GM19238 (cell line): ENCODE measurements at regions not wholly inside any gene's neighbourhood (a gene's known extent, or its start where the extent isn't known, plus 50 kb on each side); places are given as distances from the start of the nearest gene placed in this dataset.

Source experiments
- DNase-seq: peaks from one replicate; pipeline ENCODE4 v3.0.0; 2011; ENCODE audit warnings: low spot score; ENCODE audit not compliant: insufficient read length

DNA sequence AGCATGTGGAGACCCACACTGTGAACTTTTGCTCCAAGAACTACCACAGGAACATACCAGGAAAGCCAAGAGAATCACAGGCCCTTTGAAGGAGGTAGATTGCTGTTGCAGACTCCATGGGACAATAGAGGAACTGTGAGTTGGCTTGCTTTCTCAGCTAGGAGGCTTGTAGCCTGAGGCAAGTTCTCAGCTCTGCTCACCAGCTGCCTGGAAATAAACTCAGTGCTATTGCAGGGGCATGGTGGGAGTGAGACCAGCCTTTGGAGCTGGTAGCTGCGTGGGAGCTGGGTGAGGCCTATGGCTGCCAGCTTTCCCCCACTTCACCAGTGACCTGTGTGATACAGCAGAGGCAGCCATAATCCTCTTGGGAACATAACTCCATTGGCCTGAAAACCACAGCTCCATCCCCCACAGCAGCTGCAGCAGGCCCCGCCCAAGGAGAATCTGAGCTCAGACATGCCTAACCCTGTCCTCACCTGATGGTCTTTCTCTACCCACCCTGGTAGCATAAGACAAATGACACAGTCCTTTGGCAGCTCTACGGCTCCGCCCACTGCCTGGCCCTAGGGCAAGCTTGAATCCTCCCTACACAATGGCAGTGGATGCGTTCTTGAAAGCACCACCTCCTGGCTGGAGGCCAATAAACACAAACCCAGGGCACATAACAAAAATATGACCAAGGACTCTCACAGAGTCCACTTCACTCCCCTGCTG, 389.5 kb downstream of the KIF4B start:
- no peak for DNase-seq

DNA sequence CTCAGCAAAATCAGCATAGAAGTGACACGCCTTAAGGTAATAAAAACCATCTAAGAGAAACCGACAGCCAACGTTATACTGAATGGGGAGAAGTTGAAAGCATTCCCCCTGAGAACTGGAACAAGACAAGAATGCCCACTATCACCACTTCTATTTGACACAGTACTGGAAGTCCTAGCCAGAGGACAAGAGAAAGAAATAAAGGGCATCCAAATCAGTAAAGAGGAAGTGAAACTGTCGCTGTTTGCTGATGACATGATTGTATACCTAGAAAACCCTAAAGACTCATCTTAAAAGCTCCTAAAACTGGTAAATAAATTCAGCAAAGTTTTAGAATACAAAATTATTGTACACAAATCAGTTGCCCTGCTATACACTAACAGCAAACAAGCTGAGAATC, 393.3 kb downstream of the KIF4B start:
- no peak for DNase-seq

DNA sequence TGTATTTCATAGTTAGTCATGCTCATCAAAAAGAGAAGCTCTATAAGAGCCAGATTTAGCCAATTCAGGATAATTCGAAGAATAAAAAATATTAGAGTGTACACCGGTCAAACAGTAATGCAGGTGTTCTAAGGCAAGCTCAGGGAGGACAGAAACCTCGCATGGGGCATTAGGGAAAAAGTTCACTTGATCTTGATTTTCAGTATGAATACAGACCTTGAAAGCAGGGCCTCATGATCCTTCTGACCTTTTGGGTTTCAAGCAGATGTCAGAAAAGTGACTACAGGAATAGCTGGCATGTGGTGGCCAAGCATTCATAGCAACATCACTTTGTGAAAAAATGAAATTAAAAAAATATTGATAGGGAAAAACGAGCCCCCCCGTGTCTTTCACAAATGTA, 394.9 kb downstream of the KIF4B start:
- DNase-seq, result no peak

DNA sequence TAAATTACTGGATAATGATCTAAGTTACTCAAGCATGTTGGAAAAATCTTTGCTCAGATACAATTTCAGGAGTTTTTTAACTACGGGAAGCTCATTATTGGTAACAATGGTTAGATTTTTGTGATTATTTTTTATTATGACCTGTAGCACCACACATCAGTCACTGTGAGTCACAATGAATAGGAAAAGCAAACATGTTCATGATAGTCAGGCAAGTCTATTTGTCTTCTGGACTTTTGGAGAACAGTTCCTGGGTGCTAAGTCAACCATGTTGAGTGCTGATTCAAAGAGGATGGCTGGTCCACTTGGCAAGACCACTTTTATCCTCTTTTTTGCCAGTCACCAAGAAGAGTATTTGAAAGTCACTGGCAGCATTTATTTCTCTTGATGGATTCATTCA, 403.2 kb downstream of the KIF4B start:
- no peak for DNase-seq

DNA sequence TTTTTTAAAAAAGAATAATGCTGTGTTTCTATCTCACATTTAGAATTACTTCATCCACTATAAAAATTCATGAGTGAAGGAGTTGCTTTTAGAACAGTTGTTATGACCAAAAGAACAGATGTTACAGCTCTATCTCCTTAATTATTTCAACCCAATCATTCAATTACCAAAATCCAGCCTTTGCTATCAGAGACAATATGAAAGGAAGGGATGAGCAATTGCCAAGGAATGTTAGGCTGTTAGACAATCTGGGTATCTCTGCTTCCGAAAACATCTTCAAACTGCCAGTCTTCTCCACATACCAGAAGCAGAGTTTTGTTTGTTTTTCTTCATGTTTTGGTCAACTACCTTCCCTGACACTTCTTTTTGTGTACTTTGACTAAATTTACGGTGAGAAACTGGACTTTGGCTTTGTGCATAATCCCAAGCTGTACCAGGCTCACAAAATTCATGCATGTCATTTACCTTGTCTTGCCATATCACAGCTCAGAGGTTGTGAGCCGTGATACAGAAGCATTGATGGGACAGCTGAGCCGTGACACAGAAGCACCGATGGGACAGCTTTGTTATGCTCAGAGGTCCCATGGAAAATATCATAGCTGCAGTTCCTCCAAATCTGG, 405.5 kb downstream of the KIF4B start:
- DNase-seq, result no peak

DNA sequence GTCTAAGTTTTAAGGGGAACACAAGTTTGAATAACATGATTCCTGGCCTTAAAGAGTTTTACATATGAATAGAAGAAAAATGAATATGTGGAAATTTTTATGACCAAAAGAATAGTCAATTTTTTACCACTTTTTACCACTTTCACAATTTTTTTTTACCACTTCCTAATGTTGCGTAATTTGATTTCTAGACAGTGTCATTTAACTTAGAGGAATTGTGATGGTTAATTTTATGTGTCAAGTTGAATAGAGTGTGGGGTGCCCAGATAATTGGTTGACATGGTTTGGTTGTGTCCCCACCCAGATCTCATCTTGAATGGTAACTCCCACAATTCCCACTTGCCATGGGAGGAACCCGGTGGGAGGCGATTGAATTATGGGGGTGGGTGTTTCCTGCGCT, 416.6 kb downstream of the KIF4B start:
- DNase-seq, result no peak

DNA sequence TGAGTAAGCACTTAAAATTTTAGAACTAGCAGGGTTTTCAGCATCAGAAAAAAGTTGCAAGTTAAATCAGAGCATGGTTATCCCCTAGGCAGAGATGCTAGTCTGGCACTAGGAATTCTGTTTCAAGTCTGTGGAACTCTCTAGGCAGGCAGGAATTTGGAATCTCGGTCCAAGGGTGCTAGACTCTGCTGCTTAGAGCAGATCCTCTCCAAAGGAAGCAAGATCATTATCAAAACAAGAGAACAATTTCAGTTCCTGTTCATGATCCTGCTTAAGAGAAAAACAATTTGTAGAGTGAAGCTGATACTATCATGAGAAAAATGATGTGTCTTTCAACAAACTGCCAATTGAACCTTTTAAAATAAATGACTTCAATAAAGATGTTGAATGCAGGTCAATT, 420.7 kb downstream of the KIF4B start:
- no peak for DNase-seq

DNA sequence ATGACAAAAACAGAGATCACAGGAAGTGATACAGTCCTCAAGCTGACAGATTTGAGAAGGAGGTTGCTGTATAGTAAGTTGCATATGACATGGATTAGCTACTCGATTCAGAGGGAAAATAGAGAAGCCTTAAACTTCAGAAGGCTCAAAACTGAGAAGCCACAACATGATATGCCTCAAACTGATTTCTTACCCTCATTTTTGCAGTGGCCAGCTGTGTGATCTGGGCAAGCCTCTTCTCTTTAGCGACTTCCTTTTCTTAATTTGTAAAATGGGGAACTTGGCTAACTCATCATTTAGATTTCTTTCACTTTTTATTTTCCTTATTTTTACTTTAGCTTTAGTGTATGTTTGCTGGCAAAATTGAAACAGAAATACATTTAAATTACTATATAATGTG, 421.1 kb downstream of the KIF4B start:
- no peak for DNase-seq

DNA sequence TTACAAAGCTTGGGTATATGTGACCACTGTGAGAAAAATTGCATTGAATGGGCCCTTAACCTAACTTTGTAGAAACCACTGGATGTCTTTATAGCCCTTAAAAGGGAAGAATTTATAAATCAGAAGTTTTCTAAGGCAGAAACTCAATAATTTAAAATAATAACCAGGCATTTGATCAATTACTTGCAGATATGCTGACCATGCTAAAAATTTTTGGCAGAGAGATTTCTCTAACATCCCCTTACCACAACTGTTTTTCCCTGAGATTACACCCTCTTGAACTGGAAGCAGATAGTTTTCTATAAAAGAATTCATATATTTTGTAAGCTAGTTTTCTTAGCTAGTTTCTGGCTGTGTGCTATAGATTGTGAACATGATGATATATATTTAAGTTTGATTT, 428.3 kb downstream of the KIF4B start:
- no peak for DNase-seq

DNA sequence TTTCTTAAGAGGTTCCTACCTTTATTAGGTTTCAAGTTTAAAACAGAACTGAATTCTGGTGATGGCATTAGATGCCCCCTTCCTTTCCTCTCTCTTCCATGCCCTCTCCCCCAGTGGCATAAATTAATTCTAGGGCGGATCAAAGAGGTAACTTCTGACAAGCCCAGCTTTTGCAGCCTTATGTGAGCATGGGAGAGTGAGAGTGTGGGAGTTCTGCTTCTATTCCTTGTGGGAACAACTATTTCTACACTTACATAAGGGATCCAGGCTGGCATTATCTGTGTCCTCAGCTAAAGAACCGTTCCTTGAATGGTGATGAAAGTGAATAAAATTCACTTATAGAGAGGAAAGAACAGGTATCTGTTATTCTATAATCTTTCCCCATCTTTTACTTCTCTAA, 437.6 kb downstream of the KIF4B start:
- no peak for DNase-seq

DNA sequence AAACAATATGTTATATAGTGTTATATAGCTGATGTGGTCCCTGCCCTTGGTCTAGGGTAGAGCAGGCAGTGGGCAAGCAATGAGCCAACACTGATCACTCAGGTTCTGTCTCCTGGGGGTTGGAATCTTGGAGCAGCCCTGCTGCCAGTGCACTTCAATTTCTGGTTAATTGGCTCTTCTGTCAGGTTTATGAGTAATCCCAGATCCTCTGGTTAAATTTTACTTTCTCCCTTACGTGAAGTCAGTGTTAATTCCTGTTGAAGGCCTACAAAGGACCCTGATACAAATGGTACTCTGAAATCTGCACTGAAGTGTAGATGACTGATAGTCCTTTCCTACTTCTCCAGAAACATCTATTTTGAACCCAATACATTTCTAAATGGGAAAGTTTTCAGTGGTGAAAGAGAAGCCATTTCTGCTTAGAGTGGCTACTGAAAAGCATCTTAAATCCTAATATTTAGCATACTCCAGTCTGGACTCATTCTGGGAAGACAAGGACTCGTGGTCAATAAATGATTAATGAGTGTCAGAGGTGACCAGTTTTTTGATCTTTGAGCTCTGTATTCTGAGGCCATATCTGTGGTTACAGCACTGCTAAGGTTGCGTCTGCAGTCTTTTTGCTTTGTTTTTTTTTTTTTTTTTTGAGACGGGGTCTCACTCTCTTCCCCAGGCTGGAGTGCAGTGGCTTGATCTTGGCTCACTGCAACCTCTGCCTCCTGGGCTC, 442.4 kb downstream of the KIF4B start:
- DNase-seq, result no peak

DNA sequence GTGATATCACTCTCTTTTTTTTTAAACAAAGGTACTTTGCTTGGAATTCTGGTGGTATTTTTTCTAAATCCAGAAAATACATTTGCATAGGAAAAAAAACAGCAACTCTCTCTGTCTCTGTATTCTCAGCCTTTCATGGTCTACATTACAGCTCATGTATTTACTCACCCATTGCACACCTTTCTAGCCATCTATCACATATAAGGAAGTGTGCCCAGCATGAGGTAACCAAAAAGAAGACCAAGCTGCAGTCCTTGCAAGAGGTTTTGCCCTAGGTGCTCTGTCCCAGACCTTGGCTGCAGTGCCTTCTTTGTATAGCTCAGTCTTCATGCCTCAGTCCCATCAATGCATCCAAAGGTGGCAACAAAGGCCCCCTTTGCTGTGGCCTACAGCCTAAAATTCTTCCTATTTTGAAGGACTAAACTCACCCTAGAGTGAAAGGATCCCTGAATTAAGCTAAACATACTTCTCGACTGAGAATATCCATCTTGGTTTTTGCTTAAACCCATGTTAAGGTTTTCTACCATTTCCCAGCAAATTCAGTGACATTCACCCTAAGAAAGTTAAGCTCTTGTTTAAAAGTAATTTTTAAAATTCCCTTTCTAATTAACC, 446.4 kb downstream of the KIF4B start:
- DNase-seq, result no peak

DNA sequence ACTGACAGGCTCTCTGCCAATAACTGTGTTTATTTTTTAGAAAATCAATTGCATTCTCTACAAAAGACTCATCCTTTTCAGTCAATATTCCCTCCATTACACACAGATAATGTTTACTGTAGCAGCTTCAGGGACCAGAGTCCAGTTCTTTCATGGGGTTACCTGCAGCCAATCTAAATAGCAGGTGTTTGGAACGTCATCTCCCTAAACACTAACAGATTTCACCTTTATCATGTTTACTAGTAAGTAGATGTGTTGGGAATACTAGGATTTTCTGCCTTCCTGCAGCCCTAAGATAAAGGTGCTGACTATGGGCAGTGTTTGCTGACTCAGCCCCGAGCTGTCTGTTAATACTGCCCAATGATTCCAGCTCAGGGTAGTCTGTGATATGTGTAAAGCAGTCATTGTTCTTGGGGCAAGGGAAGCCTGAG, 447.0 kb downstream of the KIF4B start:
- DNase-seq, result no peak

DNA sequence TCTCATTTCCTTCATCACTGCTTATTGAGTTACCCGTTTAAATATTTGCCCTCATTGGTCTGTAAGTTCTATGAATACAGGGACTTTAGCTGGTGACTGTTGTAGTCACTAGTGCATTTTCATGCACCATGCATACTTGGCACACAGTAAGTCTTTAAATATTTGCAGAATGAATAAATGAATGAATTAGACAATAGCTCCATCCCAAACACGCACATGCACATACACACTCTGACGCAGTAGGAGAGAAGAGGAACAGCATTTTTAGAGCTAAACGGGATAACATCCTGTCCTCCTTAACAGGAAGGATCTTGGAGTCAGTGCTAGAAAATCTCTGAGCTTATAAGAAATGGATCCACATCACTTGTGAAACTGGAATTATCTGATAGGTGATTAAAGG, 447.7 kb downstream of the KIF4B start:
- no peak for DNase-seq

DNA sequence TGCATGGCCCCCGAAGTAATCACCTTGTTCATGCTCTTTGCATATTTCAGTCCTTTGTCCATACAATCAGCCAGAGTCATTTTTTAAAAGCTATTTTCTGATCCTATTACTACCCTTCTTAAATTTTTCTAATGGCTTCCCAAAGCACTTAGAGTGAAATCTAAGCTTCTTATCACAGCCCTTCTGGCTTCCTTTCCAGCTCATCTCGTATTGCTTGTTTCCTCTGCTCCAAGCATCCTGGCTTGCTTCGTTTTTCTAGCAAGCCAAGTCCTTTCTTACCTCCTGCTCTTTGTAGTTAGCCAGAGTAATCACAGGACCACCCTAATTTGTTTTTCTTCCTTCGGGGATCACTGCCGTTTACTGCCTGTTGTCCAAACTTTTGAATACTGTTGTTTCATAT, 453.3 kb downstream of the KIF4B start:
- DNase-seq, result no peak

DNA sequence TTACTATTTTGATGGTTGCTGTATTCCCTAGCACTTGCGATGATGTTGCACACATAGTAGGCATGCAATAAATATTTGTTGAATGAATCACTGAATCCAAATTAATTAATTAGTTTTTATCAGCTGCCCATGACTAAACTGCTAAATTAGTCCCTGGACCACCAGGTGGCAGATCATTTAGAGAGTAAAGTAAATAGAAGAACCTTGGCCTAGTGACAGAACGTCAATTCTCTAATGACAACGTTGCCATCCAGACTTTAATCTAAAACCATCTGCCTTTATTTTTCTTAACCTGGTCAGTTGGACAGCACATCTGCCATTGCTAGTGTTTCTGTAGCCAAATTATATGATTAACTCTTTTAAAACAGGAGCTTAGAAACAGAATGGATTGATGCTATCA, 457.5 kb downstream of the KIF4B start:
- no peak for DNase-seq

DNA sequence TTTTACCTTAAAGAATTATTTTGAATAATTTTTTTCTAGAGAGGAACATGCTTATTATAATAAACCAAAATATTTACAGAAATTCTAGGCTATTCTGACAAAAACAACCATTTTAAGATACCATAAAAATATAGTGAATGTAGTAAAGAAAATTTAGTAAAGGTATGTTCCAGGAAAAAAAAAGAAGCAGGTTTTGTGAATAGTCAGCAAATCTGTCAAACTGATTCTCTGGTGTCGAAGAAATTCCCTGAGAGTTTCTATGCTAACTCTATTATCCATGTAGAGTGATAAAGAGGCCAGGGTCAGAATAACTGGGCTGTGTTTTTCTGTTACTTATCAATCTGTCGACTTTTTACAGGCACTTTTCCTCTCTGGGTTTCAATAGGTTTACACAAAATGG, 459.2 kb downstream of the KIF4B start:
- no peak for DNase-seq

DNA sequence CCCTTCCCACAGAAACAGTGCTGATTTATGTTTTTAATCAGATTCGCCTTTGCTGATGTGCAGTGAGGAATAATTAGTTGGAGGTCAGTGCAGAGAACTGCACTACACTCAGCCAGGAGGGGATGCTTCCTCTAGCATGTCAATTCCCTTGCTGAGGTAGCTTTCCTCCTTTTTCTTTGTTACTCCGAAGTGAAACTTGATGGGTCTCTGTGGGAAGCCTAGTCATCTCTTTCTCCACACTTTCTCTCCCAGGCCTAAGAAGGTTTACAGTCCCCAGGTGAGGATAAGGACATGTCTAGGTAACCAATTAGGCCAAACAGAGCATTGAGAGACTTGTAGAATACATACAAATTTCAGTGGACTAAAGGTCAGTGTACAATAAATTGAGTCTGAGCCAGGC, 461.8 kb downstream of the KIF4B start:
- no peak for DNase-seq

DNA sequence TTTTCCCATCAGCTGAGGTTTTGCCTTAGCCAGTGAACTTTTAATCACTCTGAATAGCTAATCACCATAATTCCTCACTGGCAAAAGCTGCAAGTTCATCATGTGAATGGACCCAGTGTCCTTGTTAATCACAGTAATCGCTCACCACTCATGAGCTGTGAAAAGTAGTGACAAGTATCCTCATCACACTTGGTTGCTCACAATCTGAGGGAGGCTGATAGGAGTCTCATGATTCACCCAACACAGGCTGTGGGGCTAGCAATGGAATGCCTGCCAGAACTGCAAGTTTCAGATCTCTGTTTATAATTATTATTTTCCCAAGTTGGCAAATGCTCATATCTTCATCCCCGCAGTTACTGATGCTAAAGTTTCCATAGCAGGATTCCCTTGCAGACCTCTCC, 467.2 kb downstream of the KIF4B start:
- DNase-seq, result no peak

DNA sequence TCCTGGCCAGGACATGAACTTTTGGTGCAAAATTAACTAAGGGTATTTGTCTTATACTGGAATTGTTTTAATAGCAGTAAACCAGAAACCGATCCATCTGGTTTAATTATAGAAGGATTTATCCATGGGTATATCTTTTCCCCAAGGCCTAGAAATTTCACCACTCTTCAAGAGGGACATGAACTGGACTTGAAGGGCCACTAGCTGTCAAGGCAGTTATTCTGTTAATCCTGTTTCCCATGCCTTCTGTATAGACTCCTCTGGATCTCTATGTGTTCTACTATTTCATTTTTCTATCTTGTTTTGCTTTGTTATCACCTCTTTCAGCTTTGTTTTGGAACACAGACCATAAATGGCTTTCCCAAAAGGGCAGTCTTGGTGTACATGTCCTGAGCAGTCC, 467.6 kb downstream of the KIF4B start:
- no peak for DNase-seq

DNA sequence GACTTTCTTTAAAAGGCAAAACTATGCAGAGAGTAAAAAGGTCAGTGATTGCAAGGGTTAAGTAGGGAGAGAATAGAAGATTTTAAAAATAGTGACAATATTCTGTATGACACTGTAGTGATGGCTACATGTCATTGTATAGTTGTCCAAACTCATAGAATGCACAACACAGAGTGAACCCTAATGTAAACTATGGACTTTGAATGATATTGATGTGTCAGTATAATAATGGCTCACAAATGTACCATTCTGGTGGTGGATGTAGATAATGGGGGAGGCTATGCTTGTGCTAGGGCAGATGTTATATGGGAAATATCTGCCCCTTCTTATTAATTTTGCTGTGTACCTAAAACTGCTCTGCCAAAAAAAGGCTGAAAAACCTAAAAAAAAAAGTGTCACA, 468.9 kb downstream of the KIF4B start:
- no peak for DNase-seq

DNA sequence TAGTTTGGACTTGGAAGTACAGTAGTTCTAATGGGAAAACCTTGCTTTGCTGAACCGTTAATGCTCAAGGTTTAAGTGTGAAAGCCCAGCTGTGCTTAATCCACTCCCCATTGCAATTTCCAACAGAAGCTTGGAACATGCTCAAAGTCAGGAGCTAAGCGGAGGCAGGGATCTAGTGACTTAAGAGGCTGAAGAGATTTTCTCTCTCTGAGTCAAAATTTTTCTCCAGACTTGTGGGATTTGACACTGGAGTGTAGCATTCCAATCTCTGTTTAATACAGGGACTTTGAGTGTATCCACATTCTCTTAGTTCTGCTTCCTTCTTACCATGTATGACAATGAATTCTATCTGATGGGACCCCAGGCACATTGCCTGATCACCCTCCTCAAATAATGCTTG, 471.8 kb downstream of the KIF4B start:
- no peak for DNase-seq
